Spleen (tissue), 11 donors: ENCODE measurements at regions not wholly inside any gene's neighbourhood (a gene's known extent, or its start where the extent isn't known, plus 50 kb on each side); places are given as distances from the start of the nearest gene placed in this dataset.

Experiments used
- DNase-seq: peaks from one replicate; pipeline ENCODE4 v3.0.0-alpha.2; 2020
- H3K27ac ChIP-seq, 8 donors: fragments of 200-600 bp; sonication (generic) in 7 of 8; 1 replicate in 4 of 8; 2 replicates in 4 of 8; pipeline versions ENCODE4 v1.5.0 to v1.8.0; 2016 to 2021; ENCODE audit warnings: inconsistent platforms in 4 of 8, mild to moderate bottlenecking in 4 of 8, moderate library complexity in 1 of 8
- H3K27me3 ChIP-seq, 7 donors: fragments of 200-600 bp; sonication (generic) in 6 of 7; replicated peaks in 1 of 7; 1 replicate in 4 of 7; 2 replicates in 3 of 7; pipeline versions ENCODE4 v1.5.0 to v1.8.0; 2016 to 2021; ENCODE audit warnings: inconsistent platforms in 3 of 7, mild to moderate bottlenecking in 1 of 7
- H3K36me3 ChIP-seq, 6 donors: fragments of 200-600 bp; sonication (generic) in 5 of 6; 1 replicate in 4 of 6; 2 replicates in 2 of 6; pipeline versions ENCODE4 v1.5.0 to v1.8.0; 2016 to 2021; ENCODE audit warnings: inconsistent platforms in 2 of 6
- H3K4me1 ChIP-seq, 6 donors: fragments of 200-600 bp; sonication (generic) in 5 of 6; 1 replicate in 3 of 6; 2 replicates in 3 of 6; pipeline versions ENCODE4 v1.5.0 to v1.8.0; 2016 to 2021; ENCODE audit warnings: inconsistent platforms in 3 of 6
- H3K4me3 ChIP-seq, 8 donors: fragments of 200-600 bp; sonication (generic) in 7 of 8; 1 replicate in 4 of 8; 2 replicates in 4 of 8; pipeline versions ENCODE4 v1.5.0 to v1.8.0; 2016 to 2021; ENCODE audit warnings: inconsistent platforms in 4 of 8, mild to moderate bottlenecking in 4 of 8, moderate library complexity in 2 of 8
- H3K9me3 ChIP-seq, 8 donors: fragments of 200-600 bp; sonication (generic) in 7 of 8; 1 replicate in 4 of 8; 2 replicates in 4 of 8; pipeline versions ENCODE4 v1.5.0 to v1.8.0; 2016 to 2021; ENCODE audit warnings: inconsistent platforms in 4 of 8
- CTCF ChIP-seq, 11 experiments: fragments of 200-600 bp in 7 of 11; fragments of 450-650 bp in 4 of 11; sonication (generic) in 4 of 11; IDR thresholded peaks in 8 of 11; conservative IDR thresholded peaks in 3 of 11; 1 replicate in 7 of 11; 2 replicates in 4 of 11; pipeline versions ENCODE4 v1.4.0 to v1.8.0; 2016 to 2021; ENCODE audit warnings: antibody characterized with exemption in 11 of 11, inconsistent platforms in 4 of 11, mild to moderate bottlenecking in 1 of 11
- POLR2A ChIP-seq, 3 donors: fragments of 450-650 bp; IDR thresholded peaks; one replicate each; pipeline ENCODE4 v1.5.1; 2017; ENCODE audit warnings: antibody characterized with exemption in 3 of 3, mild to moderate bottlenecking in 1 of 3
- POLR2AphosphoS5 ChIP-seq, 3 donors: sonication (generic); formaldehyde crosslinking; IDR thresholded peaks; one replicate each; pipeline ENCODE4 v1.5.1; 2017; ENCODE audit warnings: antibody characterized with exemption in 3 of 3
- WGBS, 5 donors: extraction: QIAGEN DNeasy Blood & Tissue Kit in 3 of 5; methylation state at CpG; one replicate each; pipeline versions ENCODE4 v1.1.5 to v1.1.7; 2013 to 2018; 5-methylcytosine and 5-hydroxymethylcytosine counted together
- intact Hi-C: fragments of 100-400 bp; cut with DNase I; formaldehyde crosslinking; loops from one replicate; pipeline ENCODE4 v1.15.0; 2023; ENCODE audit warnings: low total_unique reads
- donor health status: healthy with polysubstance abuse.
- donor health status: DM: no; HTN: no; CAD: no; lungs with moderate emphysema.
- donor health status: DM: no; HTN: no; CAD: no.
- donor health status: Bipolar disorder and iron deficiency.
- donor health status: healthy.
- donor health status: DM: no; HTN: no; CAD: no.
- donor health status: DM: yes; HTN: yes; CAD: no.

- intact Hi-C loops, result no loop called here
- Histone ChIP-seq H3K27ac (no peak overlapping the region), H3K27me3 (peaks cover 0 to 11% (median 0%) of the 10 kb centered on the region in 7 donors), H3K4me1 (no peaks in the 10 kb centered on the region), H3K4me3 (no peak overlapping the region), H3K9me3 (peaks cover 0 to 9% (median 0%) of the 10 kb centered on the region in 8 donors), H3K36me3 (no peaks in the 10 kb centered on the region)
- 56 to 69% (median 64%) methylated on average over 2 of the region's 2 CpGs for WGBS, 5 donors
- no peak for TF ChIP-seq CTCF (IDR thresholded peaks at IDR 0.05 in 8 of 11, conservative IDR thresholded peaks at IDR 0.05 in 3 of 11)
- no peak for TF ChIP-seq POLR2A (IDR thresholded peaks at IDR 0.05)
- no peak for TF ChIP-seq POLR2AphosphoS5 (IDR thresholded peaks at IDR 0.05)
- no peak for DNase-seq
Measured at GRCh38 chr1:208500375-208500774, 256.2 kb upstream of the PLXNA2 start.

GRCh38 chr1:208501542-208501941 lies 257.4 kb upstream of the PLXNA2 start:
- 53 to 70% (median 55%) methylated on average over 2 of the region's 2 CpGs for WGBS, 5 donors
- no peak for TF ChIP-seq POLR2AphosphoS5 (IDR thresholded peaks at IDR 0.05)
- no peak for TF ChIP-seq CTCF (IDR thresholded peaks at IDR 0.05 in 8 of 11, conservative IDR thresholded peaks at IDR 0.05 in 3 of 11)
- TF ChIP-seq POLR2A (IDR thresholded peaks at IDR 0.05), result no peak
- no peaks in the 10 kb centered on the region for H3K9me3 ChIP-seq
- intact Hi-C loops, result no loop called here
- no peaks in the 10 kb centered on the region for H3K4me1 ChIP-seq
- DNase-seq, result no peak
- no peaks in the 10 kb centered on the region for H3K36me3 ChIP-seq
- H3K27ac ChIP-seq, result no peak overlapping the region
- H3K4me3 ChIP-seq, result no peak overlapping the region
- H3K27me3 ChIP-seq, result peaks cover 0 to 6% (median 0%) of the 10 kb centered on the region in 7 donors

- intact Hi-C loops, result no loop called here
- no peak overlapping the region for H3K4me3 ChIP-seq
- DNase-seq, result no peak
- 72 to 80% (median 77%) methylated on average over 8 of the region's 8 CpGs for WGBS, 5 donors
- no peaks in the 10 kb centered on the region for H3K9me3 ChIP-seq
- no peaks in the 10 kb centered on the region for H3K4me1 ChIP-seq
- H3K36me3 ChIP-seq, result no peaks in the 10 kb centered on the region
- TF ChIP-seq POLR2A (IDR thresholded peaks at IDR 0.05) (no peak), CTCF (IDR thresholded peaks at IDR 0.05 in 8 of 11, conservative IDR thresholded peaks at IDR 0.05 in 3 of 11) (no peak), POLR2AphosphoS5 (IDR thresholded peaks at IDR 0.05) (no peak)
- no peaks in the 10 kb centered on the region for H3K27me3 ChIP-seq
- H3K27ac ChIP-seq, result no peak overlapping the region
Measured at GRCh38 chr1:208503787-208504186, 259.6 kb upstream of the PLXNA2 start.

GRCh38 chr1:208506812-208507211 lies 262.6 kb upstream of the PLXNA2 start:
- Histone ChIP-seq H3K27ac (no peak overlapping the region), H3K4me1 (no peaks in the 10 kb centered on the region), H3K36me3 (no peaks in the 10 kb centered on the region), H3K4me3 (no peak overlapping the region), H3K9me3 (no peaks in the 10 kb centered on the region), H3K27me3 (no peaks in the 10 kb centered on the region)
- TF ChIP-seq CTCF (IDR thresholded peaks at IDR 0.05 in 8 of 11, conservative IDR thresholded peaks at IDR 0.05 in 3 of 11), result no peak
- TF ChIP-seq POLR2A (IDR thresholded peaks at IDR 0.05), result no peak
- TF ChIP-seq POLR2AphosphoS5 (IDR thresholded peaks at IDR 0.05), result no peak
- intact Hi-C loops, result no loop called here
- no peak for DNase-seq
- 86 to 96% (median 95%) methylated on average over 2 of the region's 2 CpGs for WGBS, 5 donors
